Gastrocnemius medialis (tissue), 4 donors: ENCODE measurements at regions not wholly inside any gene's neighbourhood (a gene's known extent, or its start where the extent isn't known, plus 50 kb on each side); places are given as distances from the start of the nearest gene placed in this dataset.

Experiments
- POLR2A ChIP-seq, 2 donors: fragments of 450-650 bp; IDR thresholded peaks; one replicate each; pipeline ENCODE4 v1.6.1; 2017; ENCODE audit warnings: antibody characterized with exemption in 2 of 2, mild to moderate bottlenecking in 2 of 2, moderate library complexity in 2 of 2
- TF ChIP-seq, protein P1 (sequence below), 5 experiments: fragments of 450-650 bp in 3 of 5; fragments of 200-600 bp in 2 of 5; sonication (generic) in 2 of 5; IDR thresholded peaks in 4 of 5; conservative IDR thresholded peaks in 1 of 5; 1 replicate in 4 of 5; 2 replicates in 1 of 5; pipeline ENCODE4 v1.5.1; 2016 to 2019; ENCODE audit warnings: antibody characterized with exemption in 5 of 5, mild to moderate bottlenecking in 3 of 5, moderate library complexity in 3 of 5

- TF ChIP-seq, protein P1, sequence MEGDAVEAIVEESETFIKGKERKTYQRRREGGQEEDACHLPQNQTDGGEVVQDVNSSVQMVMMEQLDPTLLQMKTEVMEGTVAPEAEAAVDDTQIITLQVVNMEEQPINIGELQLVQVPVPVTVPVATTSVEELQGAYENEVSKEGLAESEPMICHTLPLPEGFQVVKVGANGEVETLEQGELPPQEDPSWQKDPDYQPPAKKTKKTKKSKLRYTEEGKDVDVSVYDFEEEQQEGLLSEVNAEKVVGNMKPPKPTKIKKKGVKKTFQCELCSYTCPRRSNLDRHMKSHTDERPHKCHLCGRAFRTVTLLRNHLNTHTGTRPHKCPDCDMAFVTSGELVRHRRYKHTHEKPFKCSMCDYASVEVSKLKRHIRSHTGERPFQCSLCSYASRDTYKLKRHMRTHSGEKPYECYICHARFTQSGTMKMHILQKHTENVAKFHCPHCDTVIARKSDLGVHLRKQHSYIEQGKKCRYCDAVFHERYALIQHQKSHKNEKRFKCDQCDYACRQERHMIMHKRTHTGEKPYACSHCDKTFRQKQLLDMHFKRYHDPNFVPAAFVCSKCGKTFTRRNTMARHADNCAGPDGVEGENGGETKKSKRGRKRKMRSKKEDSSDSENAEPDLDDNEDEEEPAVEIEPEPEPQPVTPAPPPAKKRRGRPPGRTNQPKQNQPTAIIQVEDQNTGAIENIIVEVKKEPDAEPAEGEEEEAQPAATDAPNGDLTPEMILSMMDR (IDR thresholded peaks at IDR 0.05 in 4 of 5, conservative IDR thresholded peaks at IDR 0.05 in 1 of 5) = no peak
- no peak for TF ChIP-seq POLR2A (IDR thresholded peaks at IDR 0.05)
Measured at GRCh38 chr5:74072646-74073045, 446.6 kb downstream of the ARHGEF28 start.
